ENCODE measurements at regions not wholly inside any gene's neighbourhood (a gene's known extent, or its start where the extent isn't known, plus 50 kb on each side); places are given as distances from the start of the nearest gene placed in this dataset. TPM values are rescaled to one million over a fixed set of nuclear protein-coding genes. Genes with fewer than 3 reads are reported as not detected.

Small RNAs in the stretch of these regions (small RNA-seq; reads per million reads assigned to genes)
- gene RF00017 (ENCODE audit: low replicate concordance) (not detected), gene RNU6-1288P (ENCODE audit: low replicate concordance) (not detected)
